Kidney (tissue), 13 donors: ENCODE measurements at regions not wholly inside any gene's neighbourhood (a gene's known extent, or its start where the extent isn't known, plus 50 kb on each side); places are given as distances from the start of the nearest gene placed in this dataset.

Source experiments
- DNase-seq, 5 donors: peaks; one replicate each; pipeline ENCODE4 v3.0.0-alpha.2; 2013 to 2020
- FAIRE-seq: peaks from 2 replicates; lab custom pipeline; 2012; peaks lifted over from hg19 to GRCh38; lab: Jason Lieb, UNC
- H3K27ac ChIP-seq, 2 donors: one replicate each; pipeline ENCODE4 v1.7.0; 2013; ENCODE audit warnings: low read depth in 2 of 2, low read length in 2 of 2, inconsistent platforms in 1 of 2
- H3K27me3 ChIP-seq: one replicate; pipeline ENCODE4 v1.7.1; 2013; ENCODE audit warnings: low read length, inconsistent platforms; ENCODE audit not compliant: control insufficient read depth, insufficient read depth
- H3K36me3 ChIP-seq, 3 donors: one replicate each; pipeline versions ENCODE4 v1.7.0 to v1.7.1; 2013; ENCODE audit warnings: low read length in 3 of 3, control low read depth in 1 of 3, inconsistent platforms in 1 of 3; ENCODE audit not compliant: insufficient read depth in 3 of 3, control insufficient read depth in 2 of 3
- H3K4me1 ChIP-seq, 3 donors: one replicate each; pipeline versions ENCODE4 v1.7.0 to v1.7.1; 2013; ENCODE audit warnings: low read length in 3 of 3, inconsistent platforms in 1 of 3, low read depth in 1 of 3; ENCODE audit not compliant: control insufficient read depth in 2 of 3, insufficient read depth in 2 of 3
- H3K4me3 ChIP-seq, 3 donors: one replicate each; pipeline versions ENCODE4 v1.7.0 to v1.8.1; 2013; ENCODE audit warnings: low read length in 3 of 3, control low read depth in 1 of 3, inconsistent platforms in 1 of 3
- H3K9ac ChIP-seq, 3 donors: one replicate each; pipeline versions ENCODE4 v1.7.0 to v1.7.1; 2013; ENCODE audit warnings: low read length in 3 of 3, control low read depth in 1 of 3, inconsistent platforms in 1 of 3
- H3K9me3 ChIP-seq, 3 donors: one replicate each; pipeline versions ENCODE4 v1.7.0 to v1.7.1; 2013; ENCODE audit warnings: low read length in 3 of 3, control low read depth in 1 of 3, inconsistent platforms in 1 of 3; ENCODE audit not compliant: control insufficient read depth in 2 of 3, insufficient read depth in 1 of 3
- intact Hi-C: fragments of 100-400 bp; cut with DNase I; formaldehyde crosslinking; loops from one replicate; pipeline ENCODE4 v1.11.1; 2022
- TF ChIP-seq, protein P1 (sequence below): IDR thresholded peaks from 3 replicates; pipeline ENCODE4 v1.5.1; 2012; ENCODE audit warnings: mild to moderate bottlenecking, moderate library complexity, borderline replicate concordance; ENCODE audit not compliant: insufficient read depth; ENCODE audit errors: extremely low read depth
- donor health status: control.
- donor health status: control.
- donor health status: control.
- donor health status: control.
- donor health status: control.
- donor health status: DM: yes; HTN: yes; CAD: no.
- donor health status: Normal renal cell carcinoma (clear cell type).

- FAIRE-seq: no peak
- Histone ChIP-seq H3K36me3 (no peaks in the 10 kb centered on the region), H3K4me3 (no peak overlapping the region), H3K27ac (no peak overlapping the region), H3K4me1 (no peaks in the 10 kb centered on the region), H3K27me3 (no peaks in the 10 kb centered on the region), H3K9me3 (no peaks in the 10 kb centered on the region), H3K9ac (no peak overlapping the region)
- TF ChIP-seq, protein P1, sequence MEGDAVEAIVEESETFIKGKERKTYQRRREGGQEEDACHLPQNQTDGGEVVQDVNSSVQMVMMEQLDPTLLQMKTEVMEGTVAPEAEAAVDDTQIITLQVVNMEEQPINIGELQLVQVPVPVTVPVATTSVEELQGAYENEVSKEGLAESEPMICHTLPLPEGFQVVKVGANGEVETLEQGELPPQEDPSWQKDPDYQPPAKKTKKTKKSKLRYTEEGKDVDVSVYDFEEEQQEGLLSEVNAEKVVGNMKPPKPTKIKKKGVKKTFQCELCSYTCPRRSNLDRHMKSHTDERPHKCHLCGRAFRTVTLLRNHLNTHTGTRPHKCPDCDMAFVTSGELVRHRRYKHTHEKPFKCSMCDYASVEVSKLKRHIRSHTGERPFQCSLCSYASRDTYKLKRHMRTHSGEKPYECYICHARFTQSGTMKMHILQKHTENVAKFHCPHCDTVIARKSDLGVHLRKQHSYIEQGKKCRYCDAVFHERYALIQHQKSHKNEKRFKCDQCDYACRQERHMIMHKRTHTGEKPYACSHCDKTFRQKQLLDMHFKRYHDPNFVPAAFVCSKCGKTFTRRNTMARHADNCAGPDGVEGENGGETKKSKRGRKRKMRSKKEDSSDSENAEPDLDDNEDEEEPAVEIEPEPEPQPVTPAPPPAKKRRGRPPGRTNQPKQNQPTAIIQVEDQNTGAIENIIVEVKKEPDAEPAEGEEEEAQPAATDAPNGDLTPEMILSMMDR: no peak
- intact Hi-C loops: no loop called here
- peak in 1 of 5 donors; percentile 17 for DNase-seq
Measured at GRCh38 chr3:24628523-24629258, 134.0 kb upstream of the THRB start.

- H3K9ac ChIP-seq: no peak overlapping the region
- H3K4me3 ChIP-seq: no peak overlapping the region
- H3K27ac ChIP-seq: no peak overlapping the region
- DNase-seq (no peak), FAIRE-seq (no peak)
- no peaks in the 10 kb centered on the region for H3K27me3 ChIP-seq
- H3K9me3 ChIP-seq: no peaks in the 10 kb centered on the region
- intact Hi-C loops: no loop called here
- TF ChIP-seq, protein P1: no peak
- no peaks in the 10 kb centered on the region for H3K36me3 ChIP-seq
- no peaks in the 10 kb centered on the region for H3K4me1 ChIP-seq
Measured at GRCh38 chr3:24631481-24631880, 136.8 kb upstream of the THRB start.

DNA sequence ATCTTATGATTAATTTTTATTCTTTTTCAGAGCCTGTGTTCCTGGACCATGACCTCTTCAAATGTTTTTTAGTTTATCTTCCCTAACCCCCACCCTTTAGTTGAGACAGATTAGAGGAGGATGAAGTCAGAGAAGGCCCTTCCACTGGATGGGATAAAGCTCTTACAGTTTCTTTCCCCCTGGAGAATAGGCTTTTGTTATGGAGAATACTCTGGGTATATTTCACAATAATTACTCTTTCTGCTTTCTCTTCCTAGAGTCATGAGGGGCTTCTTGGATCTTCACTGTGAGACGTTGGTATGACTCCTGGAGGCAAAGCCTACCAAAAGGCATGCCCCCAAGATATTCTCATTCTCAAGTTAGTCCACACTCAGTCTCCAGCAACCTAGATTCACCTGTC, 144.4 kb upstream of the THRB start:
- Histone ChIP-seq H3K4me3 (no peak overlapping the region), H3K9me3 (no peaks in the 10 kb centered on the region), H3K36me3 (no peaks in the 10 kb centered on the region), H3K27me3 (no peaks in the 10 kb centered on the region), H3K4me1 (peaks cover 0 to 3% (median 2%) of the 10 kb centered on the region in 3 donors), H3K27ac (no peak overlapping the region), H3K9ac (no peak overlapping the region)
- FAIRE-seq: no peak
- intact Hi-C loops: no loop called here
- TF ChIP-seq, protein P1: no peak
- no peak for DNase-seq
